Sigmoid colon (tissue), 3 donors: ENCODE measurements at regions not wholly inside any gene's neighbourhood (a gene's known extent, or its start where the extent isn't known, plus 50 kb on each side); places are given as distances from the start of the nearest gene placed in this dataset.

Experiments
- POLR2A ChIP-seq, 2 donors: fragments of 450-650 bp; IDR thresholded peaks; one replicate each; pipeline ENCODE4 v1.6.1; 2016; ENCODE audit warnings: antibody characterized with exemption in 2 of 2, mild to moderate bottlenecking in 2 of 2, moderate library complexity in 2 of 2
- TF ChIP-seq, protein P1 (sequence below), 4 experiments: fragments of 450-650 bp in 3 of 4; fragments of 200-600 bp in 1 of 4; IDR thresholded peaks; one replicate each; pipeline ENCODE4 v1.5.1; 2016 to 2019; ENCODE audit warnings: antibody characterized with exemption in 4 of 4, mild to moderate bottlenecking in 3 of 4, moderate library complexity in 2 of 4

GRCh38 chr3:168613151-168613550, 517.4 kb upstream of the GOLIM4 start:
- TF ChIP-seq, protein P1, sequence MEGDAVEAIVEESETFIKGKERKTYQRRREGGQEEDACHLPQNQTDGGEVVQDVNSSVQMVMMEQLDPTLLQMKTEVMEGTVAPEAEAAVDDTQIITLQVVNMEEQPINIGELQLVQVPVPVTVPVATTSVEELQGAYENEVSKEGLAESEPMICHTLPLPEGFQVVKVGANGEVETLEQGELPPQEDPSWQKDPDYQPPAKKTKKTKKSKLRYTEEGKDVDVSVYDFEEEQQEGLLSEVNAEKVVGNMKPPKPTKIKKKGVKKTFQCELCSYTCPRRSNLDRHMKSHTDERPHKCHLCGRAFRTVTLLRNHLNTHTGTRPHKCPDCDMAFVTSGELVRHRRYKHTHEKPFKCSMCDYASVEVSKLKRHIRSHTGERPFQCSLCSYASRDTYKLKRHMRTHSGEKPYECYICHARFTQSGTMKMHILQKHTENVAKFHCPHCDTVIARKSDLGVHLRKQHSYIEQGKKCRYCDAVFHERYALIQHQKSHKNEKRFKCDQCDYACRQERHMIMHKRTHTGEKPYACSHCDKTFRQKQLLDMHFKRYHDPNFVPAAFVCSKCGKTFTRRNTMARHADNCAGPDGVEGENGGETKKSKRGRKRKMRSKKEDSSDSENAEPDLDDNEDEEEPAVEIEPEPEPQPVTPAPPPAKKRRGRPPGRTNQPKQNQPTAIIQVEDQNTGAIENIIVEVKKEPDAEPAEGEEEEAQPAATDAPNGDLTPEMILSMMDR (IDR thresholded peaks at IDR 0.05) = no peak
- TF ChIP-seq POLR2A (IDR thresholded peaks at IDR 0.05) = no peak
